LHCN-M2 (cell line): ENCODE measurements at regions not wholly inside any gene's neighbourhood (a gene's known extent, or its start where the extent isn't known, plus 50 kb on each side); places are given as distances from the start of the nearest gene placed in this dataset.
"Not testable (repeated sequence)": the region's sequence is repeated elsewhere in the genome, so short reads cannot be mapped to it uniquely, and the experiment has no call there.

Experiments
- DNase-seq: peaks from one replicate; pipeline ENCODE4 v3.0.0-alpha.2; 2012; ENCODE audit warnings: low read depth

DNA sequence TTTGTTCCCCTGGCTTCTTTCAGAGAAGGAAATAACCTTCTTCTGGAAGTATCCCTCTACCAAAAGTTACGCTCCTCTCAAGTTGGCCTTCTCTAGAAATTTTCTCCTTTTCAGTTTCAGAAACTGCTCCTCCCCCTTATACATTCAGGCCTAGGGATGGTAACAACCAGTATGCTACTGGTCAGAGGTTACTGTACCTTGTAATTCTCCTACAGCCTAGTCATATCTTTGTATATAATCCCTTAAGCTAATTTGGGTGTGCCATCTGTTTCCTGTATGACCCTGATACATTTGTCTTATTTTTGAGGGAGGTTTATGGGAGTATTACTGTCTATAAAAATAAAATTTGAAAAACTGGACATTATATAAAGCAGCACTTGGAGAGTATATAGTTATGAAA, 98.0 kb upstream of the NOTCH2NLA start:
- DNase-seq = not testable (repeated sequence)

DNA sequence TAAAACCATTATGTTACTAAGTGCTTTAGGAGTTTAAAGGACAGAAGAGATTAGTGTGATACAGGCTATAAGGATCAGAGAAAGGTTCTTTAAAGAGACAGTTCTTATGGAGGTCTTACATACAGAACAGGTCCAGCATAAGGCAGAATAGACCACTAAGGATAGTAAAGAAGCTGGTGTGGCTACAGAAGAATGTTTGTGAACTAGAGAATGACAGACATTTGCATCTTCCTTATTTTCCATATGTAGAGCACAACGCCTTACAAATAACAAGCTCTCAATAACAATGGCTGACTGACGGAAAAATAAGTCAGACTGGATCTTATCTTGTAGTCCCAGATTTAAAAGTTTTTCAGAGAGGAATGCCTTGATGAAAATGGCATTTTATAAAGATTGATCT, 95.6 kb upstream of the NOTCH2NLA start:
- DNase-seq = not testable (repeated sequence)

- not testable (repeated sequence) for DNase-seq
Measured at GRCh38 chr1:146323302-146323701, 94.5 kb upstream of the NOTCH2NLA start.

DNA sequence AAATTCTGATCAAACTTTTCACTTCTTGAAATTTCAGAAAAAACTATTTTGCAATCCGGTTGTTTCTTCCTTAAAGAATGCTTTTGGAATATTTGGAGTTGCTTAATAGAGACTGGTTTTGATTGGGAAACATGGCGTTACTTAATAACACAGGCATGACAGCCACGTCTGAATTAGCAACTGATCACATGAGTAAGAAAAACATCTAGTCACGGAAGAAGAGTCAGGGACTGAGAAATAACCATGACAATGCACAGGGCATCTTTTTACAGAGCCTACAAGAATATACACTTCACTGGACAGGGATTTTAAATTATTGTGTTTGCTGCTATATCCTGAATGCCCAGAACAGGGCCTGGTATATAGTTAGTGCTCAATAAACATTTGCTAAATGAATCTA, 94.1 kb upstream of the NOTCH2NLA start:
- DNase-seq = not testable (repeated sequence)

GRCh38 chr1:146318715-146319114, 89.9 kb upstream of the NOTCH2NLA start:
- not testable (repeated sequence) for DNase-seq

DNA sequence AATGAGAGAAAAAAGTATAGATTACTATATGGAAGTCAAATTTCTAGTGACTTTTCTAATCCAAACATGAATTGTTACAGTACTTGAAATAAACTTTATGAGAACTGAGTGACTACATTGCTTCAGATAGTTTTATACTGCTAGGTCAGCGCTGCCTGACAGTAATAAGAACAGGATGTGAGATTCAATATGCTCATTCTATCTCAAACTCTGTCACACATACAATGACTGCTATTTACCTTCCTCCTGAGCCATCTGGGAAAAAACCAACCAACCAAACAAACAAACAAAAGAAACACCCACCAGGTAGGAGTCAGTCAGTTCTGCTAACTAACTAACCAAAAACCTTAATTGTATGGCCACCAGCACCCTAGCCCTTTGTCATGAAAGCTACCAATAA, 89.0 kb upstream of the NOTCH2NLA start:
- not testable (repeated sequence) for DNase-seq

GRCh38 chr1:146314449-146315246, 85.8 kb upstream of the NOTCH2NLA start:
- DNase-seq = not testable (repeated sequence)

DNA sequence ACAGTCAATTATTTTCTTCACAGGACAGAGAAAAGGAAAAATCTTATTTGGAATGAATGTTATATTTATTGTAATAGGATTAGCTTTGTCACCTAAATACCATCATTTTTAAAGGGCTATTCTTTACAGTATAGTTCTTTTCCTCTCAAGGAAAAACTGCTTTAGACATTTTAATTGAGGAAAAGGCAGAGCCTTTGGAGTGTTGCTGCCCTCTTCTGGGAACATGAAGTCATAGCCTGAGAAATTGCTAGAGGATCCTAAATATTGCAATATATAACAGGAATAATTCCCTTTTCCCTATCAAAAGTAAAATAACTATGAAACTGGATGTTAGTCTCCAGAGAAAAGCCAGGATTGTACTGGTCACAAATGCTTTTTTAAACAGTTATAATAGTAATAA, 81.8 kb upstream of the NOTCH2NLA start:
- DNase-seq = not testable (repeated sequence)

DNA sequence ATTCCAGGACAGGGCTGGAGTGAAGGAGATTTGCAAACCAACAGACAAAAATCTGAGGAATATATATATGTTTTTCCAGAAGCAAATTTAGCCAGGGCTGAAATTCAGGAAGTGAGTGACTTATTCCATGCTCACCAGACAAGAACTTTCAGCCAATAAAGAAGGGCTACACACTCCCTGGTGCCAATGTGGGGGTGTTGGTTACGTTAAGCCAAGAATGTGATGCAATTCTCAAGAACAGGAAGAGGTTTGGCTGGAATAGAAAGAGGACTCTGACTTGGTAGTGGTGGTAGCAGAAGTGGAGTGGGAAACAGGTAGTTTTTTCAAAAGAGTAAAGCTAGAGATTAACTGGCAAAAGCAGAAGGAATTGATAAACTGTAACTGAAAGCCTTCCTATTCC, 80.6 kb upstream of the NOTCH2NLA start:
- DNase-seq = not testable (repeated sequence)

GRCh38 chr1:146308892-146309291, 80.1 kb upstream of the NOTCH2NLA start:
- DNase-seq = not testable (repeated sequence)

GRCh38 chr1:146308152-146308551, 79.3 kb upstream of the NOTCH2NLA start:
- not testable (repeated sequence) for DNase-seq

GRCh38 chr1:146307632-146308031, 78.8 kb upstream of the NOTCH2NLA start:
- DNase-seq = not testable (repeated sequence)

GRCh38 chr1:146306651-146307050, 77.8 kb upstream of the NOTCH2NLA start:
- DNase-seq = not testable (repeated sequence)

GRCh38 chr1:146305442-146305841, 76.6 kb upstream of the NOTCH2NLA start:
- not testable (repeated sequence) for DNase-seq

DNA sequence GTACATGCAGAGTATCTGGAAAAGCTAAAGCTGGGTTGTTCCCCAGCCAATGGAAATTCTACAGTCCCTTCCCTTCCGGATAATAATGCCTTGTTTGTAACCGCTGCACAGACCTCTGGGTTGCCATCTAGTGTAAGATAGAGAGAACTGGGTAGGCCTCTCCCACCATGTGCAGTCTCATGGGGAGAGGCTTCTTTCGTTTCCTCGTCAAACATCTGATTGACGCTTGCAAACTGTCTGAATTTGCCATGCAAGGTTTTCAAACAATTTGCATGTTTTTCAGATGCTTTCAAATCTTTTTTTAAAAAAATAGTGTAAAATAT, 69.7 kb upstream of the NOTCH2NLA start:
- DNase-seq = not testable (repeated sequence)

DNA sequence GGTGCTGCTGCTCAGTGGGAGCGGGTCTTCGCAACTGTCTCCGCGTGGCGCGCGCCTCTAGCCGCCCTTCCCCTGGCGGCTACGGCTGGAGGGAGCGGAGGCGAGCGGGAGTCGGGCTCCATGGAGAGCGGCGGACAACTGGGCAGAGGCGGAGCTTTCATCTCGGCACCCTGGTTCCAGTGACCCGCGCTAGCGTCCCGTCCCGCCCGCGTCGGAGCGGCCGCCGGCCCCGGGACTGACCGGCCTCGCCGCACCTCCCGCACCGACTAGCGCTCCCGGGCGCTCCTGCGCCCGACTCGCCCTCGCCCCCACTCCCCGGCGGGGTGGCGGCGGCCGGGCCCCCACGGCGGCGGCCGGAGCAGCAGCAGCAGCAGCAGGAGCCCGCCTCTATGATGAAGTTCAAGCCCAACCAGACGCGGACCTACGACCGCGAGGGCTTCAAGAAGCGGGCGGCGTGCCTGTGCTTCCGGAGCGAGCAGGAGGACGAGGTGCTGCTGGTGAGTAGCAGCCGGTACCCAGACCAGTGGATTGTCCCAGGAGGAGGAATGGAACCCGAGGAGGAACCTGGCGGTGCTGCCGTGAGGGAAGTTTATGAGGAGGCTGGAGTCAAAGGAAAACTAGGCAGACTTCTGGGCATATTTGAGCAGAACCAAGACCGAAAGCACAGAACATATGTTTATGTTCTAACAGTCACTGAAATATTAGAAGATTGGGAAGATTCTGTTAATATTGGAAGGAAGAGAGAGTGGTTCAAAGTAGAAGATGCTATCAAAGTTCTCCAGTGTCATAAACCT, 69.2 kb upstream of the NOTCH2NLA start:
- not testable (repeated sequence) for DNase-seq

GRCh38 chr1:146292940-146293936, 64.4 kb upstream of the NOTCH2NLA start:
- not testable (repeated sequence) for DNase-seq

DNA sequence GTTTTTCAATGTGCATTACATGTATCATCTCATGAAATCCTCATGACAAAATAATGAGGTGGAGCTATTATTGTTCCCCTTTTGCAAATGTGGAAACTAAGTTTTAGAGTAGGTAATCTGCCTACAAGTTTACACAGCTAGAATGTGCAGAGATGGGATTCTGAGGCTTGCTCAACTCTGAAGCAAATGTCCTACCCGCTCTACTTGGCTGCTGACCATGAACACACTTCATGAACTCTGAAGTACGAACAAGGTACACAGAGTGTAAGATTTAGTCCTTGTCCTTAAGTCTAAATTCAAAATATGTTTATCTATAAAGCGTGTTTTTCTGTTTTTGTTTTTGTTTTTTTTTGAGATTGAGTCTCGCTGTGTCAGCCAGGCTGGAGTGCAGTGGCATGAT, 63.6 kb upstream of the NOTCH2NLA start:
- not testable (repeated sequence) for DNase-seq

DNA sequence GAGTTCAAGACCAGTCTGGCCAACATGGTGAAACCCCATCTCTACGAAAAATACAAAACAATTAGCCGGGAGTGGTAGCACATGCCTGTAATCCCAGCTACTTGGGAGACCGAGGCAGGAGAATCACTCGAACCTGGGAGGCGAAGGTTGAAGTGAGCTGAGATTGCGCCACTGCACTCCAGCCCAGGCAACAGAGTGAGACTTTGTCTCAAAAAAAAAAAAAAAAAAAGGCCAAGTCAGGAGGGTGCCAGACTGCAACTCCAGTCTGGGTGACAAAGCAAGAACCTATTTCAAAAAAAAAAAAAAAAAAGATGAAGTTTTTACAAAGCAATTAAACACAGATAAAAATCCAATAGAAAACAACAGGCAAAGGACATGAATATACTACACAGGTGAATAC, 59.1 kb upstream of the NOTCH2NLA start:
- not testable (repeated sequence) for DNase-seq

DNA sequence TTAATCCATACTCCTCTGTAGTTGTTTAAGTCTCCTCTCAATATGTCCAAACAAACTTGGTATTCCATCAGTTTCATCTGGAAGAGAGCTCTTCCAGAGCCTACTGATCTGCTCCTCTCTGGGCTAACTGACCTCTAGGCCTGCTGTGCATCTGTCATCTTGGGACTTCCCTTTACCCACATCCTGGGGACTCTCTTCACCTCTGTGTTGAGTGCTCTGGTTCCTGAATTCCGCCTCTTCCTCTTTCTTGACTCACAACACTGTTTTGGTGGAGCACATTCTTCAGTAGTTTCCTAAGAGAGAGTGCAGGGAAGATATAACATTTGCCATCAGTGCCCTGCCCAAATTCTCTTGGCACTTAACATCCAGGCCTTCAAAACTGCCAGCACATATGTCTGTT, 55.9 kb upstream of the NOTCH2NLA start:
- not testable (repeated sequence) for DNase-seq

DNA sequence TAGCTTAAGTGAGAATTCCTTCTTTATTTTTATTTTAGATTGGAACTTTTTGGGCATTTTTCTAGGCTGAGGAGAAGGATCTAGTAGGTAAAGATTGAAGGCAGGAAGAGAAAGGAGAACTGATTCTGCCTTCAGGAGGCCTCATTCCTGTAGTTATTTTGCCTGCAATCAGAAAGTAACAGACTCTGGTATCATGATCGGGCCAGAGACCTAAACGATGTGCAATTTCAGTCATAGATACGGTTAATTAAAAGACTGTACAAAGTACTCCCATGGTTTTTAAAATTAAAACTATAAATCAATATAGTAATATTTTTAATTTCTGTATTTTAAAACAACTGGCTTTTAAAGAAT, 54.7 kb upstream of the NOTCH2NLA start:
- DNase-seq = not testable (repeated sequence)
